Activated CD4-positive, alpha-beta T cell treated with anti-CD3 and anti-CD28 coated beads, Interleukin-2, amount 50 U/mL, for 24 hours (primary cell): ENCODE measurements at regions not wholly inside any gene's neighbourhood (a gene's known extent, or its start where the extent isn't known, plus 50 kb on each side); places are given as distances from the start of the nearest gene placed in this dataset.

Experiments used
- DNase-seq, 2 donors: peaks; one replicate each; pipeline ENCODE4 v3.0.0-alpha.2; 2020; ENCODE audit warnings: low read depth in 1 of 2, low spot score in 1 of 2

GRCh38 chr10:42999385-43000020, 77.4 kb upstream of the RET start:
- DNase-seq = no peak

- DNase-seq = no peak
These were observed 76.9 kb upstream of the RET start for GRCh38 chr10:43000021-43000411.

- no peak for DNase-seq
These were observed 76.0 kb upstream of the RET start for GRCh38 chr10:43000651-43001426.

- no peak for DNase-seq
These were observed 75.5 kb upstream of the RET start for GRCh38 chr10:43001427-43001795.

DNA sequence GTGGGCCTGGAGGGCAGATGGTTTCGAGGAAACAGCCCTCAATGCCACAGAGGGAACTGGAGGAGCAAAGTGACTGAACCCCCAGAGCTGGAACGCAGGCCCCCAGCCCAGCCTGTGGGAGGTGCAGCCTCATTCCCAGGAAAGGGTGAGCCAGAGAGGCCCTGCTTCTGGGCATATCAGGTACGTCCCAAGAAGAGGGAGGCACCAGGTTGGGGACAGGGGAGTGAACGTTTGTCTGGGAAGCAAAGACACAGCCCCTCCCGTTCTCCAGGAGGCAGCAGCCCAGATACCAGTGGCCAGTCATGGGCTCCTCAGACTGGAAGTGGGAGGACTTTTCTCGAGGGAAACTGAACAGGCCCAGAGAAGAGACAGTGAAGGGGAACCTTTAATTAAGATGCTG, 74.3 kb upstream of the RET start:
- DNase-seq = no peak

DNA sequence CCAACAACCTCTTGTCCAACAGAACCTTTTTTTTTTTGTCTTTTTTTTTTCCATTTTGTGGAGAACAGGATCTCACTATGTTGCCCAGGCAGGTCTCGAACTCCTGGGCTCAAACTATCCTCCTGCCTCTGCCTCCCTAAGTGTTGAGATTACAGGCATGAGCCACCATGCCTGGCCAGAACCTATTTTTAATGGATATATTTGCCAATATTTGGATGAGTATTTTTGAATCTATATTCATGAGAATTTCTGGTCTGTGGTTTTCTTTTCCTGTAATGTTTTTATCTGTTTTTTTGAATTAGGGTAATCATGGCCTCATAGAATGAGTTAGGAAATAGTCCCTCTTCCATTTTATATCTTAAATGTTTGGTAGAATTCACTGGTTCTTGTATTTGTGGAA, 70.4 kb upstream of the RET start:
- DNase-seq = no peak

GRCh38 chr10:43012578-43012977, 64.3 kb upstream of the RET start:
- no peak for DNase-seq

- DNase-seq = no peak
These were observed 63.8 kb upstream of the RET start for GRCh38 chr10:43013065-43013464.

DNA sequence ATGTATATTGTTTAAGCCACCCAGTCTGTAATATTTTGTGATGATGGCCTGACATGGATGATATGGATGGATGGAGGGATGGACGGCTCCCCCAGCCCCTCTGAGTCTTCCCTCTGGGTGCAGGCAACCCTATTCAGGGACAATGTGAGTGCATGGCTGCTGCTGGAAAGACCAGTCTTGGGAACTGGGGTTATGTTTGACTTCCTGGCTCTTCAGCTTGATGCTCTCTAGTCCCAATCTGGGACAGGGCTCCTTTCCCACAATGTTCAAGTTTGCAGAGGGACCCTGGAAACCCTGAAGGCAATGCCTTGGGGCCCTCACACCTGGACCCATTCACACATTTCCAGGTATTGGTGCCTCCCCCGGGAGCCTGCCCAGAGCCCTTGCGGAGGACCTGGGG, 52.3 kb upstream of the RET start:
- no peak for DNase-seq

DNA sequence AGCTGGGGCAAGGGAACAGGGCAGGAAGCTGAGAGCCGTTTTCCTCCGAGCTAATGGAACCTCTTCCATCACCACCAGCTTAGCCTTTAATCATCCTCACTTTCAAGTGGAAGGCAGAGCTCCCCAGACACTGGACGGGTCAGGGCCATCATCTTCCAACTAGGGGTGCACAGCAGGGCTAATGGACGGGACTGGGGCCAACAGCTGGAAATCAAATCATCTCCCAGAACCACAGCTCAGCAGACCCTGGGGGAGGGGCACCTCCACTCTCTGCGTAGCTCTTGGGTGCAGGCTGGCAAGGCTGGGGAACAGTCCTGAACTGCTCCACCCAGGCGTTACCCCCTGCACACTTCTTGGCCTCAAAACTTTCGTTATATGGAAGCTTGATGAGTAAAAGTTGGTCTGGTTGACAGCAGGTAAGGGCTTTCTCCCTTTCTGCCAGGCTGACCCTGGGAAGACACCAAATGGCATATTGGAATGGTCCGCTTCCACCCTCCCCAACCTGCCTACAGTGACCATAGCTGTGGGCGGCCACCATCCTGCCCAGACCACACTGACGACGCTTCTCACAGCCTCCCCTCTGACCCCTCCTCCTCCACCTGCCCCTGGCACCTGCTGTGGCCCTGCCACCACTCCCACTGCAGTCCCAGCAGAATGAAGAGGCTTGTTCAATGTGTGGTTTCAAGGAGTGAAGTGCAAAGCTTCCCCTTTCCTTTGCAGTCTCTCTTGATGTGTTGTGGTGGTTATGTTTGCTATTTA, 51.7 kb upstream of the RET start:
- DNase-seq = no peak

DNA sequence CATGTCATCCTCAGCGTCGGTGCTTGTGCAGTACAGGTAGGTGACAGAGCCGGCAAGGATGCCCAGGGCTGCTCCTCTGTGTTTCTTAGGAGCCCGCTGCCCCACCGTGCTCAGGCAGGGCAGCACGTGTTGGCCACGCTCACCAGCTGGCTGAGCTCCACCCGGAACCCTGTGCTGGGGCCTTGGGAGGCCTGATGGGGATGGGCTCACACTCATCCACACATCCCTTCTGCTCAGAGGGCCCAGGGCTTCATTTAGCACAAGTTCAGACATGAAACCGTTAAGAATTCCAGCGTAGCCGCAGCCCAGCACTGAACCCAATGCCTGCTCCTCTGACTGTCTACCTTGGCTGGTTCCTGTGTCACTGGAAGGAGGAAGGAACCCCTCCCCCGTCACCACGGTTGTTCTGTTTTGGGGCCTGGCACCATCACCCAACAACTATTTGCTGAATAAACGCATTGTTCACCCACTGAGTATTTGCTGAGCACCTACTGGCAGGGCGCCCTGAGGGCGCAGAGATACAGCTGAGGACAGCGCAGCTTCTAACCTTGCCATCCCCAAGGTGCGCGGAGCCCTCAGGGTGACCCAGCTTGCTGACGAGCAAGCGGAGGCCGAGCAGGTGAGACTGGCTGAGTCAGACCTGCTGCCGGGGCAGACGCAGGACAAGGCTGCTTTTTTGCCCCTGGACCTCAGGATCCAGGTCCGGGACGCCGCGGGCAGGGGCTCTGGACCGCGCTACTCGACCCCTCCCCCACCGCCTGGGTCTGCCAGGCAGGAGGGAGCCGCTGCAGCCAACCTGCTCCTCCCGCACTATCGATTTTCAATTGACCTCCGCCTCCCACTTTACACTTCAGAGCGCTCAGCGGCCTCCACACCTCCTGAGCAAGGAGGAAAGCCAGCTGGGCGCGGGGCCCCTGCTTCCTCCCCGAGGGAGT, 50.6 kb upstream of the RET start:
- no peak for DNase-seq
